Activated CD8-positive, alpha-beta memory T cell treated with anti-CD3 and anti-CD28 coated beads for 4 hours (primary cell): ENCODE measurements at regions not wholly inside any gene's neighbourhood (a gene's known extent, or its start where the extent isn't known, plus 50 kb on each side); places are given as distances from the start of the nearest gene placed in this dataset.
"Not testable (repeated sequence)": the region's sequence is repeated elsewhere in the genome, so short reads cannot be mapped to it uniquely, and the experiment has no call there.

Experiments
- DNase-seq, 2 donors: peaks; one replicate each; pipeline ENCODE4 v3.0.0-alpha.2; 2020; ENCODE audit warnings: low read depth in 2 of 2

- no peak for DNase-seq
These were observed 311.8 kb downstream of the PLPP3 start for GRCh38 chr1:56267611-56268010.

- DNase-seq = no peak
These were observed 313.0 kb downstream of the PLPP3 start for GRCh38 chr1:56266359-56266758.

- DNase-seq = no peak
These were observed 314.1 kb downstream of the PLPP3 start for GRCh38 chr1:56265216-56265615.

GRCh38 chr1:56263908-56264307 is 315.5 kb downstream of the PLPP3 start:
- DNase-seq = no peak

- no peak for DNase-seq
These were observed 321.0 kb downstream of the PLPP3 start for GRCh38 chr1:56258371-56258770.

GRCh38 chr1:56257726-56258125 is 321.6 kb downstream of the PLPP3 start:
- DNase-seq = no peak

- DNase-seq = no peak
These were observed 323.0 kb downstream of the PLPP3 start for GRCh38 chr1:56256153-56257000.

- no peak for DNase-seq
These were observed 323.7 kb downstream of the PLPP3 start for GRCh38 chr1:56255516-56256152.

- no peak for DNase-seq
These were observed 325.2 kb downstream of the PLPP3 start for GRCh38 chr1:56254130-56254529.

GRCh38 chr1:56250809-56251208 is 328.6 kb downstream of the PLPP3 start:
- no peak for DNase-seq

GRCh38 chr1:56249234-56249633 is 330.1 kb downstream of the PLPP3 start:
- no peak for DNase-seq

GRCh38 chr1:56248138-56248537 is 331.2 kb downstream of the PLPP3 start:
- DNase-seq = no peak

GRCh38 chr1:56246726-56247125 is 332.6 kb downstream of the PLPP3 start:
- DNase-seq = not testable (repeated sequence)

GRCh38 chr1:56240400-56240799 is 339.0 kb downstream of the PLPP3 start:
- DNase-seq = no peak

GRCh38 chr1:56237491-56238064 is 341.8 kb downstream of the PLPP3 start:
- DNase-seq = no peak

GRCh38 chr1:56236688-56237087 is 342.7 kb downstream of the PLPP3 start:
- no peak for DNase-seq

GRCh38 chr1:56235909-56236510 is 343.4 kb downstream of the PLPP3 start:
- DNase-seq = no peak

- DNase-seq = no peak
These were observed 350.2 kb downstream of the PLPP3 start for GRCh38 chr1:56229186-56229585.

GRCh38 chr1:56227886-56228285 is 351.5 kb downstream of the PLPP3 start:
- no peak for DNase-seq

- no peak for DNase-seq
These were observed 352.0 kb downstream of the PLPP3 start for GRCh38 chr1:56227401-56227800.

GRCh38 chr1:56225964-56226815 is 353.2 kb downstream of the PLPP3 start:
- no peak for DNase-seq

GRCh38 chr1:56223968-56224367 is 355.4 kb downstream of the PLPP3 start:
- no peak for DNase-seq
